WTC11 (cell line): ENCODE measurements at regions not wholly inside any gene's neighbourhood (a gene's known extent, or its start where the extent isn't known, plus 50 kb on each side); places are given as distances from the start of the nearest gene placed in this dataset.

Experiments used
- ATAC-seq: fragments of 200-7000 bp; cut with Tn5 transposase; 2 replicates; pipeline ENCODE4 v1.10.0; 2021; ENCODE audit warnings: mild to moderate bottlenecking, moderate library complexity
- CTCF ChIA-PET: fragments of 300-600 bp; sonication (Branson Sonifier 250); formaldehyde crosslinking; loops from one replicate; lab custom pipeline; 2021; ENCODE audit warnings: antibody characterized with exemption; lab: Charles Lee
- POLR2A ChIA-PET: fragments of 350-600 bp; sonication (Branson Sonifier 250); formaldehyde crosslinking; loops from one replicate; lab custom pipeline; 2021; ENCODE audit warnings: antibody characterized with exemption; lab: Charles Lee
- DNase-seq: peaks from one replicate; pipeline ENCODE4 v3.0.0; 2021; ENCODE audit warnings: low spot score
- H3K27ac Mint-ChIP-seq: 2 replicates; pipeline ENCODE4 v1.8.0; 2021; ENCODE audit warnings: mixed read lengths
- H3K27me3 Mint-ChIP-seq: 2 replicates; pipeline ENCODE4 v1.8.0; 2021; ENCODE audit warnings: low read depth, mild to moderate bottlenecking, moderate library complexity, mixed read lengths
- H3K36me3 Mint-ChIP-seq: 2 replicates; pipeline ENCODE4 v1.8.0; 2021; ENCODE audit warnings: mixed read lengths
- H3K4me1 Mint-ChIP-seq: 2 replicates; pipeline ENCODE4 v1.8.0; 2022; ENCODE audit warnings: mixed read lengths
- H3K4me3 Mint-ChIP-seq: 2 replicates; pipeline ENCODE4 v1.8.0; 2021; ENCODE audit warnings: mild to moderate bottlenecking, moderate library complexity, mixed read lengths
- H3K9me3 Mint-ChIP-seq: 2 replicates; pipeline ENCODE4 v1.8.0; 2021; ENCODE audit warnings: mixed read lengths
- AFF4 ChIP-seq: sonication (generic); formaldehyde crosslinking; IDR thresholded peaks from 2 replicates; pipeline ENCODE4 v1.8.1; 2023; ENCODE audit warnings: mild to moderate bottlenecking, missing genetic modification reagents, borderline replicate concordance
- ATF2 ChIP-seq: sonication (generic); formaldehyde crosslinking; IDR thresholded peaks from 2 replicates; pipeline ENCODE4 v1.8.1; 2022; ENCODE audit warnings: low read depth, missing genetic modification reagents, borderline replicate concordance
- CREB1 ChIP-seq: sonication (generic); formaldehyde crosslinking; IDR thresholded peaks from 2 replicates; pipeline ENCODE4 v1.8.0; 2023; ENCODE audit warnings: mild to moderate bottlenecking, missing genetic modification reagents
- E2F5 ChIP-seq: sonication (generic); formaldehyde crosslinking; IDR thresholded peaks from 2 replicates; pipeline ENCODE4 v1.8.1; 2022; ENCODE audit warnings: mild to moderate bottlenecking, moderate library complexity, missing genetic modification reagents
- FOXJ3 ChIP-seq: sonication (generic); formaldehyde crosslinking; IDR thresholded peaks from 2 replicates; pipeline ENCODE4 v1.9.0; 2021; ENCODE audit warnings: missing genetic modification reagents, mild to moderate bottlenecking, borderline replicate concordance
- FOXP4 ChIP-seq: sonication (generic); formaldehyde crosslinking; IDR thresholded peaks from 2 replicates; pipeline ENCODE4 v1.8.0; 2022; ENCODE audit warnings: mild to moderate bottlenecking, missing genetic modification reagents
- GABPB1 ChIP-seq: sonication (generic); formaldehyde crosslinking; IDR thresholded peaks from 2 replicates; pipeline ENCODE4 v1.8.1; 2023; ENCODE audit warnings: mild to moderate bottlenecking, missing genetic modification reagents
- GRHL2 ChIP-seq: fragments of 250-450 bp; sonication (Bioruptor Pico); IDR thresholded peaks from 2 replicates; pipeline ENCODE4 v1.8.0; 2022; ENCODE audit warnings: mild to moderate bottlenecking, moderate library complexity; ENCODE audit not compliant: insufficient replicate concordance, severe bottlenecking
- JUN ChIP-seq: sonication (generic); formaldehyde crosslinking; IDR thresholded peaks from 2 replicates; pipeline ENCODE4 v1.8.0; 2023; ENCODE audit warnings: mild to moderate bottlenecking, missing genetic modification reagents
- MAX ChIP-seq: sonication (generic); formaldehyde crosslinking; IDR thresholded peaks from 2 replicates; pipeline ENCODE4 v1.8.0; 2022; ENCODE audit warnings: mild to moderate bottlenecking, missing genetic modification reagents
- NR1H2 ChIP-seq: sonication (generic); formaldehyde crosslinking; IDR thresholded peaks from 2 replicates; pipeline ENCODE4 v1.9.0; 2021; ENCODE audit warnings: mild to moderate bottlenecking, moderate library complexity, missing genetic modification reagents
- NR2C2 ChIP-seq: sonication (generic); formaldehyde crosslinking; IDR thresholded peaks from 2 replicates; pipeline ENCODE4 v1.8.0; 2022; ENCODE audit warnings: mild to moderate bottlenecking, missing genetic modification reagents
- NR3C1 ChIP-seq: sonication (generic); formaldehyde crosslinking; conservative IDR thresholded peaks from 2 replicates; pipeline ENCODE4 v1.8.1; 2023; ENCODE audit warnings: low read depth, mild to moderate bottlenecking, missing genetic modification reagents
- SP1 ChIP-seq: sonication (generic); formaldehyde crosslinking; conservative IDR thresholded peaks from 2 replicates; pipeline ENCODE4 v1.8.1; 2022; ENCODE audit warnings: missing genetic modification reagents
- USF2 ChIP-seq: sonication (generic); formaldehyde crosslinking; IDR thresholded peaks from 2 replicates; pipeline ENCODE4 v1.8.1; 2023; ENCODE audit warnings: mild to moderate bottlenecking, missing genetic modification reagents, moderate library complexity
- ZNF281 ChIP-seq: sonication (generic); formaldehyde crosslinking; IDR thresholded peaks from 2 replicates; pipeline ENCODE4 v1.8.0; 2023; ENCODE audit warnings: mild to moderate bottlenecking, missing genetic modification reagents
- ZNF317 ChIP-seq: sonication (generic); formaldehyde crosslinking; IDR thresholded peaks from 2 replicates; pipeline ENCODE4 v1.8.1; 2023; ENCODE audit warnings: low read depth, mild to moderate bottlenecking, moderate library complexity, missing genetic modification reagents, borderline replicate concordance
- ZNF416 ChIP-seq: fragments of 250-450 bp; sonication (Bioruptor Pico); IDR thresholded peaks from 2 replicates; pipeline ENCODE4 v1.9.0; 2021; ENCODE audit warnings: mild to moderate bottlenecking, inconsistent platforms

- Mint-ChIP-seq H3K27me3 (no peaks in the 10 kb centered on the region), H3K27ac (no peak overlapping the region), H3K9me3 (peaks cover 16% of the 10 kb centered on the region), H3K36me3 (peaks cover 2% of the 10 kb centered on the region; the same call in 1 of the 2 replicates), H3K4me3 (no peak overlapping the region), H3K4me1 (no peaks in the 10 kb centered on the region)
- POLR2A ChIA-PET: no interaction called here
- no peak for ATAC-seq
- DNase-seq: no peak
- no peak for TF ChIP-seq FOXJ3
- no peak for TF ChIP-seq CREB1 (CRISPR knock-in tag)
- no peak for TF ChIP-seq AFF4 (CRISPR knock-in tag)
- TF ChIP-seq ZNF416: no peak
- TF ChIP-seq GABPB1 (CRISPR knock-in tag): no peak
- no peak for TF ChIP-seq MAX (CRISPR knock-in tag)
- no peak for TF ChIP-seq NR3C1 (CRISPR knock-in tag)
- no peak for TF ChIP-seq SP1 (CRISPR knock-in tag)
- TF ChIP-seq ZNF281 (CRISPR knock-in tag): no peak
- TF ChIP-seq NR1H2: no peak
- no peak for TF ChIP-seq ATF2 (CRISPR knock-in tag)
- no peak for TF ChIP-seq USF2
- TF ChIP-seq ZNF317 (CRISPR knock-in tag): no peak
- no peak for TF ChIP-seq FOXP4
- no peak for TF ChIP-seq E2F5
- TF ChIP-seq JUN (CRISPR knock-in tag): no peak
- no peak for TF ChIP-seq GRHL2 (CRISPR knock-in tag)
- no peak for TF ChIP-seq NR2C2 (CRISPR knock-in tag)
- CTCF ChIA-PET: no interaction called here
Measured at GRCh38 chr9:24416136-24416535, 129.6 kb downstream of the IZUMO3 start.
